DMS53 (cell line): ENCODE measurements at regions not wholly inside any gene's neighbourhood (a gene's known extent, or its start where the extent isn't known, plus 50 kb on each side); places are given as distances from the start of the nearest gene placed in this dataset.

Source experiments
- DNase-seq: peaks from one replicate; lab custom pipeline; 2025; lab: John Stamatoyannopoulos, UW

GRCh38 chr3:127089486-127090145, 103.3 kb upstream of the PRR23E start:
- no peak for DNase-seq

DNA sequence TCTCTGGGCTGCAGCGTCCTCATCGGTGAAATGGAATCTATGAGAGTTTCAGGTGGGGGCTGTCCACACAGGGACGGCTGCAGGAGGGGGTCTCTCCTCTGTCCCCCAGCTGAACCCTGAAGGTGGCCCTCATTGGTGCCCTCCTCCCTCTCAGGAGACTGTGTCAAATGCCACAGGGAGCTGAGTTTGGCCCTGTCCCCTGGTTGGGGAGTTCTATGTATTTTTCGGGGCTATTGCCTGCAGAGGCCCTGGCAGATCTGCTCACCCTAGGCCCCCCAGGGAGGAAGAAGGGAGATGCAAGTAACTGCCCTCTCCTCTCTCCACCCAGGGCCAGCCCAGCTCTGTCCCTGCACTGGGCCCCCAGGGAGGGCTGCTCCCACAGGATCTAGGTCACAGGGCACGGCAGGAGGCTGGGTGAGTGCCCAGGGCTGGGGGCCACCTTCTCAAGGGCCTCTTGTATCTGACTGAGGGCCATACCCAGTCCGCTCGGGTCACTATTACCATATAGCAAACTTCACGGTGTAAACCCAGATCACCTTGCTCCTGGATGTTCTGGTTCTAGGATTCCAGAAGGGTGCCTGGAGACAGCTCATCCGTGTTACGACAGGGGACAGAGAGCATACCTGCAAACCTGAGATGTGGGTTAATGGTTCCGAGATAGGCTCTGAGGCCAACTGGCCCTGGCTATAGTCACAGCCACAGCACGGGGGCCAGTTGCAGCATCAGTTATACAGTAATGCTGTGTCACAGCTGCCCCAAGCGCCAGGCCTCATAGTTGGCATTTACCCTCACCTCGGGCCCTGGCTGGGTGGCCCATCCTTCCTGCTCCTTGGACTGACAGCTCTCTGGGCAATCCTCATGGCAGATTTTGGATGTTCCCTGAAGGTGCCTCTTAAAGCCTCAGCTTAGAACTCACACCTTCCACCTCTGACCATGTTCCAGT, 102.4 kb upstream of the PRR23E start:
- DNase-seq, result no peak

DNA sequence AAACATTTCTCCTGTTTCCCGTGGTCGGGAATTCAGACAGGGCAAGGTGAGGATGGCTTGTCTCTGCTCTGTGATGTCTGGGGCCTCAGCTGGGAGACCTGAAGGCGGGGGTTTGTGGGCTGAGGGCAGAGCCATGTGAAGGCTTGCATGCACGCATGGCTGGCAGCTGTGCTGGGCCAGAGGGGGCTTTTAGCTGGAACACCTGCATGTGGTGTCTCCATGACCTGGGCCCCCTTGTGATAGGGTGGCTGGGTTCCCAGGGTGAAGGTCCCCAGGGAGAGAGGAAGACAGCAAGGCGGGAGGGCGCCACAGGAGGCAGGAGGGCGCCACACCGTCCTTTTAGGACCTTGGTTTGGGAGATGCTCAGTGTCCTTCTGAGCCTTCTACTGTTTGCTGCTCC, 101.6 kb upstream of the PRR23E start:
- no peak for DNase-seq

DNA sequence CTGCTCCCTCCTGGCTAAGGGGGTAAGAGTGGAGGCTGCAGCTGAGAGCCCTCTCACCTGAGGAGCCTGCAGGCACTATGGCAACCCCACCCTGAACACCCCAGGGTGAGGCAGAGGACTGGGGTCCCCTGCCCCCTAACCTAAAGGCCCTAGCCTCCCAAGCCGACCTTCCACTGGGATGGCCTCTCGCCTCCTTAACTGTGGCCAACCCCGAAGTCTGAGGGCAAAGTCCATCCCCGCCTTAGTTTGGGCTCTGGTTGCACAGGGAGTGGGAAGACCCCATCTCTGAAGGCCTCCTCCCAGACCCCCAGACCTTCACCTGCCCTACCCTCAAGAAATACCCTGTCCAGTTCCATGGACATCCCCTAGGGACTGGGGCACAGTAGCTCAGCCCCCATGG, 100.6 kb upstream of the PRR23E start:
- DNase-seq, result no peak

DNA sequence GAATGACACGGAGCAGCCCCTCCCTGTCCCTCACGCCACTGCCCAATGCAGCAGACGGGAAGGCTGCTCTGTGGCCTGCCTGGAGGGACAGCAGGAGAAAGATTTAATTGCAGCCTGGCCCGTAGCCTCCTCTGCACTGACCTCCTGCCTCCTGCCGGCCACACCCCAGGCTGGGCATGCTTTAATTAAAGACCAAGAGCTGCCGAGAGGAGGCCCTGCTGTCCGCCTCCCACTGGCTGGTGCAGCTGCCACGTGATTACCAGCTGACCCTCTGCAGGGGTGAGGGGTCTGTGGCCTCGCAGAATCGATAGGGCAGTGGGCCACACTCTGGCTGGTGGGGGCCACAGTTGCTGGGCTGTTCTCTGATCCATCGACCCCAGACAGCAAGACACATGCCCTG, 100.2 kb upstream of the PRR23E start:
- no peak for DNase-seq

DNA sequence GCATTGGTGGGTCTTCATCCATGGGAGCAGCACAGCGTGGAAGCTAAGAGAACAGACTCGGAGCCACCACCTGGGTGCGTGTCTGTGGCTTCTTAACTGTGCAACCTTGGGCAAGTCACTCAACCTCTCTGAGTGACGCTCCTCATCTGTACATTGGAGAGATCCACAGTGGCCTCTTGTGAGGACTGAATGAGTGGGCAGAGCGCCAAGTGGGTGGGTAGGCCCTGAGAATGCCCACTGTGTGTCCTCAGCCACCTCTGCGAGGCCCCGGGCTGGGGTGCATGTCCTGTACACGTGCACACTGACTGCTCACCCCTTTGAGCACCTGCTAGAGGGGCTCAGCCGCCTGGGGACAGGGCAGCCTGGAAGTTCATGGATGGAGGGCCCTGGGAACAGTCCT, 99.6 kb upstream of the PRR23E start:
- no peak for DNase-seq

- no peak for DNase-seq
Observed at GRCh38 chr3:127095774-127096173, 97.2 kb upstream of the PRR23E start.

GRCh38 chr3:127096256-127097071, 96.5 kb upstream of the PRR23E start:
- no peak for DNase-seq

- DNase-seq, result no peak
Observed at GRCh38 chr3:127097072-127097405, 95.9 kb upstream of the PRR23E start.

DNA sequence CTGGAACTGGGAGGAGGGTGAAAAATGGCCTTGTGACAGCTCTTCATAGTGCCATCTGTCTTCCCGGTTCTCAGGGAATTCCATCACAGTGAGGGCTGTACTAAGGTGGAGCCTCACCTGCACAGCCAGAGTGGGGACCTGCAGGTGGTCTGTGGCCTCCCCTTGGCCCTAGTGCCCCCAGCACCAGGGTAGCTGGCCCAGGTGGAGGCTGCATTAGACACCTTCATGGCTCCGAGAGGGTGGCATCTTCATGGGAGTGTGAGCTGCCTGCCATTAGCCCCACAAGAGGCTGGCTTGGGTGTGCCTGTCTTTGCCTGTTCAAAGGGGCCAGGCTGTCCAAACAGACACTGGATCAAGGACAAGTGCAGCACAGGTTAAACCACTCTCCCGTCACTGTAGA, 95.5 kb upstream of the PRR23E start:
- DNase-seq, result no peak

DNA sequence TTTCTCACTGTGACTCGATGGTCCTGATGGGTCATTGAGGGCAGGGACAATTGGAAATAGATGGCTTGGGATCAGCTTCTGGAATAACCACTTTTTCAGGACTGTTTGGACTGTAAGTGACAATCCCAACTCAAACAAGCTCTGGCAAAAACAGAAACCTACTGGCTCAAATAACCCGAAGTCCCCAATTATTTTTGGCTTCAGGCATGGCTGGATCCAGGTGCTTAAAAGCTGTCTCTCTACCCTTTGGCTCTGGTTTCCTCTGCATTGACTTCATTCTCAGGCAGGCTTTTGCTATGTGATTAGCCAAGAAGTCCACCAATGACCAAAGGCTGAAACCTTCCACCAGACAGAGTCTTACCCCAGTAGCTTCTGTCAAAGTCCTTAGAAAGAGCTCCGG, 92.9 kb upstream of the PRR23E start:
- no peak for DNase-seq

DNA sequence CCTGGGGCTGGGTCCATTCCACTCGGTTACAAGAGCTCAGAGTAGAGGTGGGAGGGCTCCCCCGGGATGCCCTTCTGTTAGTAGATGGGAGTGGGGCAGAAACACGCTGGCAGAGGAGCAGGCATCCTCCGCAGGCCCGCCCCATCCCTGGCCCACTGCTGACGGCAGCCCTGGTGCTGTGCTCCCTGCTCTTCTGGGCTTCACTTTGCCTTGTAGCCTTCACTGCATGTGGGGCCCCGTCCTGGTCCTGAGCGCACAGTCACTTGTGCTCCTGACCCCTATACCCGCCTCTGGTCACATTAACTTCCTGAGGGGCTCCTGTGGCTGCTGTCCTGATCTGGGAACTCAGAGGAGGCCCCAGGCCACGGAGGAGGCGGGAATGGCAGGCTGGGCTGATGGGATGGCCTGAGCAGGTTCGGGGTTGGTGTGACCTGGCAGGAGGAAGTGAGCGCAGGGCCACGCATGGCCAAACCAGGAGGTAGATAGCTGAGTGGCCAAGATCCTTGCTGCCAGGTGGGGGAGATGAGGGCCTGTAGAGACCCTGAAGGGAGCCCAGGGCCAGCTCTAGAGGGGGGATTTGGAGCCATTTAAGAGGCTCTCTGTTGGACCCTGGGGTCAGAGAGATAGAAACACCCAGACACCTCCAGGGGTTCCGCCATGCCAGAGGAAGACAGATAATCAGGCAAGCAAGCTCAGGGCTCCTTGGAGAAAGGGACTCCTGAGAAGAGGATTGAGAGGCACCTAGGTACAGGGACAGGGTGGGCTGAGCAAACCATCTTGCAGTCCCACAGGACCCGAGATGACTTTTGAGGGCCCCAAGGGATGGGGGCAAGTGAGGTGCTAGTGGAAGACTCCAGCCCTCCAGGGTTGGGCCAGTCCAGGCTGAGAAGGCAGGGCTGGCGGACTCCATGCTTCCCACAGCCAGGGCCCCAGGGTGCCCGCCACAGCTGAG, 92.2 kb upstream of the PRR23E start:
- DNase-seq, result no peak

- no peak for DNase-seq
Observed at GRCh38 chr3:127101411-127102187, 91.3 kb upstream of the PRR23E start.

DNA sequence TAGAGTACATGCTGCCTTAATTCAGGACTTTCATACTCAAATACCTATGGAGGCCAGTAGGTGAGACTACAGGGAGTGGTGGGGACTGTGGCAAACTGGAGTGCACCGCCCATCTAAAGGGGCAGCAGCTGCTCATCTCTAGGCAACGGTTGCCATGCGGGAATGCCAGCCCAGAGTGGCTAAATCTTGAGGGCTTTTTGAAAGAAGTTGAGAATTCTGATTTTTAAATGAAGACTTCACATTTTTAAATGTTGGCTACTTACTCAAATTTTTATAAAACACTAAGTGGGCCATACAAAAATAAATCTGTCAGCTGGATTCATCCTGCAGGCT, 90.8 kb upstream of the PRR23E start:
- no peak for DNase-seq

DNA sequence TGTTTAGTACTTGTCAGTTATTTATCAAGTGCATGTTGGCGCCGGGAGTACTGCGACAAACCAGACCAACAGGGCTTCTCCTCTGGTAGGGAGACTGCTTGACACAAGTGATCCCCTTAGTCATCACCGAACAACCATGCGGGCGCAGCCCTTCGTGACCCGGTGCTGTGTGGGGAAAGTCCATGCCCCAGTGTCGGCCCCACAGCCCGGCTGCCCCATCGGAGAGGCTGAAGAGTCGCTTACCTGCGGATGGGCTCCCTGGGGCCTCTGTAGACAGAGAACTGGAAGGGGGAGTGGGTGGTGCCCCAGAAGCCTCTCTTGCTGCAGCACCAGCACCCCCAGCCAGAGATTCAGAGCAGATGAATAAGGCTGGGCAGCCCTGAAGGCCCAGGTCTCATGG, 90.3 kb upstream of the PRR23E start:
- DNase-seq, result no peak

- no peak for DNase-seq
Observed at GRCh38 chr3:127103080-127103479, 89.9 kb upstream of the PRR23E start.

DNA sequence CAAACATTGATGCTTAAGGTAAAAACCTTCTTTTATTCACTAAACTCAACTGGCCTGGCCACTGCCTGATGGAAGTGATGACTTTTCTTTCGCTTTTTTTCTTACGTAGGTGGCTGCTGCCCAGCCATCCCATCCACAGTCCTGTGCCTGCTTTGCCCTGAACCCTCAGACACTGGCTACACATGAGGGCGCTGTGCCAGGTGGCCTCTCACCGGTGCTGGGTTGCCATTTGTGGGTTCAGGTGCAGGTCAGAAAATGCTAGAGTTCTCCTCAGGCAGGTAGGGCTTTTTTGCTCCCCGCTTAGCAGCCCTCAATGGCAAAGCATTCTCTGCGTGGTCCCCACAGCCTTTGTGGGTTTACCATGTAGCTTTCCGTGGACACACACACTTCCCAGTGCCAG, 88.3 kb upstream of the PRR23E start:
- peak; percentile 55 for DNase-seq

- DNase-seq, result no peak
Observed at GRCh38 chr3:127105587-127105986, 87.3 kb upstream of the PRR23E start.

GRCh38 chr3:127106053-127106452, 86.9 kb upstream of the PRR23E start:
- no peak for DNase-seq

- DNase-seq, result no peak
Observed at GRCh38 chr3:127106456-127106855, 86.5 kb upstream of the PRR23E start.

- no peak for DNase-seq
Observed at GRCh38 chr3:127107002-127107401, 85.9 kb upstream of the PRR23E start.
